SK-N-SH (cell line): ENCODE measurements at regions not wholly inside any gene's neighbourhood (a gene's known extent, or its start where the extent isn't known, plus 50 kb on each side); places are given as distances from the start of the nearest gene placed in this dataset.

Source experiments
- CTCF ChIA-PET: fragments of 300-600, 350-600 bp; formaldehyde crosslinking; extraction: SDS; loops from one replicate; lab custom pipeline; 2021; lab: Yijun Ruan, JAX
- POLR2A ChIA-PET: fragments of 350-600 bp; sonication (Branson Sonifier 250); formaldehyde crosslinking; extraction: SDS; loops from one replicate; lab custom pipeline; 2020; ENCODE audit warnings: antibody characterized with exemption, inconsistent platforms; lab: Yijun Ruan, JAX
- DNase-seq: peaks from one replicate; pipeline ENCODE4 v3.0.0; 2012
- H2AFZ ChIP-seq: fragments of 200-600 bp; sonication (generic); 2 replicates; pipeline ENCODE4 v1.8.1; 2016; ENCODE audit warnings: antibody characterized with exemption, mild to moderate bottlenecking, low read depth
- H3F3A ChIP-seq: fragments of 200-600 bp; sonication (generic); replicated peaks from 2 replicates; pipeline ENCODE3; 2016; ENCODE audit warnings: antibody characterized with exemption, mild to moderate bottlenecking; ENCODE audit not compliant: insufficient read depth
- H3K27ac ChIP-seq, 2 experiments: fragments of 200-500 bp in 1 of 2; fragments of 200-600 bp in 1 of 2; sonication (Bioruptor generic) in 1 of 2; sonication (generic), shearing (Covaris generic) in 1 of 2; 2 replicates each; pipeline versions ENCODE4 v1.5.1 to v1.6.1; 2014 to 2016; ENCODE audit warnings: low read depth in 2 of 2, inconsistent platforms in 1 of 2, low read length in 1 of 2, mild to moderate bottlenecking in 1 of 2, mixed read lengths in 1 of 2
- H3K27me3 ChIP-seq: fragments of 200-600 bp; sonication (generic), shearing (Covaris generic); 2 replicates; pipeline ENCODE4 v1.6.1; 2016; ENCODE audit warnings: mixed run types; ENCODE audit not compliant: insufficient read depth
- H3K36me3 ChIP-seq, 2 experiments: fragments of 200-500 bp in 1 of 2; fragments of 200-600 bp in 1 of 2; sonication (Bioruptor generic) in 1 of 2; sonication (generic) in 1 of 2; replicated peaks in 1 of 2; 2 replicates each; pipeline versions ENCODE3 to v1.5.1; 2014 to 2016; ENCODE audit warnings: low read length in 1 of 2, mild to moderate bottlenecking in 1 of 2; ENCODE audit not compliant: insufficient read depth in 2 of 2, control insufficient read depth in 1 of 2
- H3K4me1 ChIP-seq, 2 experiments: fragments of 200-500 bp in 1 of 2; fragments of 200-600 bp in 1 of 2; sonication (Bioruptor generic) in 1 of 2; sonication (generic), shearing (Covaris generic) in 1 of 2; 2 replicates each; pipeline versions ENCODE4 v1.5.1 to v1.6.1; 2014 to 2016; ENCODE audit warnings: low read depth in 1 of 2, low read length in 1 of 2, mixed run types in 1 of 2; ENCODE audit not compliant: insufficient read depth in 2 of 2, control insufficient read depth in 1 of 2
- H3K4me2 ChIP-seq: fragments of 200-600 bp; sonication (generic), shearing (Covaris generic); 2 replicates; pipeline ENCODE4 v1.6.1; 2017; ENCODE audit warnings: mixed run types
- H3K4me3 ChIP-seq, 2 experiments: fragments of 200-500 bp in 1 of 2; fragments of 200-600 bp in 1 of 2; sonication (Bioruptor generic) in 1 of 2; sonication (generic), shearing (Covaris generic) in 1 of 2; 2 replicates each; pipeline versions ENCODE4 v1.5.1 to v1.8.1; 2014 to 2016; ENCODE audit warnings: low read depth in 2 of 2, inconsistent platforms in 1 of 2, low read length in 1 of 2, mild to moderate bottlenecking in 1 of 2, mixed read lengths in 1 of 2, moderate library complexity in 1 of 2
- H3K79me2 ChIP-seq: fragments of 200-600 bp; sonication (generic); 2 replicates; pipeline ENCODE4 v1.8.1; 2017; ENCODE audit warnings: mild to moderate bottlenecking; ENCODE audit not compliant: insufficient read depth
- H3K9ac ChIP-seq: fragments of 200-600 bp; sonication (generic); 2 replicates; pipeline ENCODE4 v1.6.1; 2017; ENCODE audit warnings: mixed run types
- H3K9me2 ChIP-seq: fragments of 200-600 bp; sonication (generic); 2 replicates; pipeline ENCODE4 v1.6.1; 2017; ENCODE audit warnings: mixed run types
- H3K9me3 ChIP-seq: fragments of 200-600 bp; sonication (generic); 2 replicates; pipeline ENCODE4 v1.6.1; 2017; ENCODE audit warnings: mixed run types, mild to moderate bottlenecking, moderate library complexity
- H4K20me1 ChIP-seq: fragments of 200-600 bp; sonication (generic); 2 replicates; pipeline ENCODE4 v1.6.1; 2017; ENCODE audit warnings: mild to moderate bottlenecking, mixed run types; ENCODE audit not compliant: insufficient read depth
- ELF1 ChIP-seq: IDR thresholded peaks from 2 replicates; pipeline ENCODE4 v1.4.0; 2012
- EP300 ChIP-seq, 2 experiments: IDR thresholded peaks; 2 replicates each; pipeline versions ENCODE4 v1.4.0 to v1.6.1; 2012; ENCODE audit warnings: borderline replicate concordance in 1 of 2, low read depth in 1 of 2, low read length in 1 of 2
- FOSL2 ChIP-seq: IDR thresholded peaks from 2 replicates; pipeline ENCODE4 v1.4.0; 2012; ENCODE audit warnings: low read depth, mild to moderate bottlenecking, moderate library complexity, borderline replicate concordance
- GABPA ChIP-seq: IDR thresholded peaks from 2 replicates; pipeline ENCODE4 v1.4.0; 2012; ENCODE audit warnings: low read depth, mild to moderate bottlenecking
- JUND ChIP-seq: IDR thresholded peaks from 2 replicates; pipeline ENCODE4 v1.4.0; 2012
- MEF2A ChIP-seq: IDR thresholded peaks from 2 replicates; pipeline ENCODE4 v1.4.0; 2012; ENCODE audit warnings: low read depth, borderline replicate concordance
- NFIC ChIP-seq: IDR thresholded peaks from 2 replicates; pipeline ENCODE4 v1.4.0; 2012; ENCODE audit warnings: borderline replicate concordance
- RAD21 ChIP-seq: IDR thresholded peaks from 2 replicates; pipeline ENCODE4 v1.6.1; 2012; ENCODE audit warnings: mild to moderate bottlenecking, low read length
- SIN3A ChIP-seq: IDR thresholded peaks from 2 replicates; pipeline ENCODE4 v1.6.1; 2012; ENCODE audit warnings: low read depth, mild to moderate bottlenecking, low read length, moderate library complexity, borderline replicate concordance
- TCF12 ChIP-seq: IDR thresholded peaks from 2 replicates; pipeline ENCODE4 v1.4.0; 2012
- TEAD4 ChIP-seq: IDR thresholded peaks from 2 replicates; pipeline ENCODE4 v1.4.0; 2012; ENCODE audit warnings: mild to moderate bottlenecking, borderline replicate concordance; ENCODE audit not compliant: insufficient read depth
- WGBS: methylation state at CpG from one replicate; pipeline ENCODE4 v1.1.6; 2017; ENCODE audit warnings: low lambda C conversion rate; 5-methylcytosine and 5-hydroxymethylcytosine counted together
- TF ChIP-seq, protein P1 (sequence below): IDR thresholded peaks from 2 replicates; pipeline ENCODE4 v1.4.0; 2012; ENCODE audit warnings: low read depth, borderline replicate concordance
- TF ChIP-seq, protein P2 (sequence below): IDR thresholded peaks from 2 replicates; pipeline ENCODE4; 2012
- TF ChIP-seq, protein P3 (sequence below): IDR thresholded peaks from 2 replicates; pipeline ENCODE4 v1.4.0; 2012; ENCODE audit warnings: low read depth, borderline replicate concordance
- TF ChIP-seq, protein P4 (sequence below): IDR thresholded peaks from 2 replicates; pipeline ENCODE4 v1.6.1; 2012; ENCODE audit warnings: mild to moderate bottlenecking, low read depth, low read length, moderate library complexity
- TF ChIP-seq, protein P5 (sequence below): IDR thresholded peaks from 2 replicates; pipeline ENCODE4 v1.4.0; 2012; ENCODE audit warnings: low read depth
- TF ChIP-seq, protein P6 (sequence below): fragments of 150-350 bp; IDR thresholded peaks from 2 replicates; pipeline ENCODE4 v1.6.1; 2016; ENCODE audit warnings: mild to moderate bottlenecking, low read depth, low read length
- TF ChIP-seq, protein P7 (sequence below): fragments of 150-350 bp; IDR thresholded peaks from 2 replicates; pipeline ENCODE4 v1.6.1; 2017; ENCODE audit warnings: antibody characterized with exemption, low read length, low read depth, borderline replicate concordance

DNA sequence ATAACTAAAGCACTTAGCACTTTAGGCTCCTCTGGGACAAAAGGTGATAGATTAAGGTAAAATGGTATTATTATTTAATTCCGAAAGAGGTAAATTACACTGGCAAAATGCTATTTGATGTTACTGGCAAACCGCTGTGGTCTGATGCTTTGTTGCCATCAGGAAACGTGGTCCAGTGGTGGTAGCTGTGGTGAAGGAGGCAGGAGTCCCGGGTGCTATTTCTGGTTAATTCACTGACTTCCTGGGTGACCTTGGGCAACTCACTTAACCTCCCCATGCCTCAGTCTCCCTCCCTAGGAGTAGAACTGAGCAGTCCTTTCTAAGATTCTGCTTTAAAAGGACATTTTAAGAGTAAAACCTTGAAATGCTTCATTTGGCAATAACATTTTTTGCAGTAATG lies 233.4 kb downstream of the ZPLD1 start:
- no peaks in the 10 kb centered on the region for H3K27me3 ChIP-seq
- no peaks in the 10 kb centered on the region for H4K20me1 ChIP-seq
- no peak overlapping the region for H3K4me3 ChIP-seq
- H3K4me2 ChIP-seq, result no peak overlapping the region
- peaks cover 0 to under 1% of the 10 kb centered on the region in 2 experiments; a peak in 1 of 4 replicates for H3K4me1 ChIP-seq
- no peaks in the 10 kb centered on the region for H3K9me2 ChIP-seq
- no peaks in the 10 kb centered on the region for H3K9me3 ChIP-seq
- H3K9ac ChIP-seq, result no peak overlapping the region
- no peaks in the 10 kb centered on the region for H3K36me3 ChIP-seq
- no peak overlapping the region for H3K27ac ChIP-seq
- ChIA-PET POLR2A (no interaction called here), CTCF (interaction anchor here (1.1 kb wide), 1 partner anchor 442 kb away, joined by 3 read pairs; no protein-coding TSS in a partner anchor)
- no peak for TF ChIP-seq TCF12
- TF ChIP-seq MEF2A, result no peak
- no peak for TF ChIP-seq SIN3A
- TF ChIP-seq, protein P1, sequence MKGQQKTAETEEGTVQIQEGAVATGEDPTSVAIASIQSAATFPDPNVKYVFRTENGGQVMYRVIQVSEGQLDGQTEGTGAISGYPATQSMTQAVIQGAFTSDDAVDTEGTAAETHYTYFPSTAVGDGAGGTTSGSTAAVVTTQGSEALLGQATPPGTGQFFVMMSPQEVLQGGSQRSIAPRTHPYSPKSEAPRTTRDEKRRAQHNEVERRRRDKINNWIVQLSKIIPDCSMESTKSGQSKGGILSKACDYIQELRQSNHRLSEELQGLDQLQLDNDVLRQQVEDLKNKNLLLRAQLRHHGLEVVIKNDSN, result no peak
- no peak for TF ChIP-seq ELF1
- TF ChIP-seq NFIC, result no peak
- TF ChIP-seq, protein P2, sequence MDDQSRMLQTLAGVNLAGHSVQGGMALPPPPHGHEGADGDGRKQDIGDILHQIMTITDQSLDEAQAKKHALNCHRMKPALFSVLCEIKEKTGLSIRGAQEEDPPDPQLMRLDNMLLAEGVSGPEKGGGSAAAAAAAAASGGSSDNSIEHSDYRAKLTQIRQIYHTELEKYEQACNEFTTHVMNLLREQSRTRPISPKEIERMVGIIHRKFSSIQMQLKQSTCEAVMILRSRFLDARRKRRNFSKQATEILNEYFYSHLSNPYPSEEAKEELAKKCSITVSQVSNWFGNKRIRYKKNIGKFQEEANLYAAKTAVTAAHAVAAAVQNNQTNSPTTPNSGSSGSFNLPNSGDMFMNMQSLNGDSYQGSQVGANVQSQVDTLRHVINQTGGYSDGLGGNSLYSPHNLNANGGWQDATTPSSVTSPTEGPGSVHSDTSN, result no peak
- TF ChIP-seq TEAD4, result no peak
- TF ChIP-seq, protein P3, sequence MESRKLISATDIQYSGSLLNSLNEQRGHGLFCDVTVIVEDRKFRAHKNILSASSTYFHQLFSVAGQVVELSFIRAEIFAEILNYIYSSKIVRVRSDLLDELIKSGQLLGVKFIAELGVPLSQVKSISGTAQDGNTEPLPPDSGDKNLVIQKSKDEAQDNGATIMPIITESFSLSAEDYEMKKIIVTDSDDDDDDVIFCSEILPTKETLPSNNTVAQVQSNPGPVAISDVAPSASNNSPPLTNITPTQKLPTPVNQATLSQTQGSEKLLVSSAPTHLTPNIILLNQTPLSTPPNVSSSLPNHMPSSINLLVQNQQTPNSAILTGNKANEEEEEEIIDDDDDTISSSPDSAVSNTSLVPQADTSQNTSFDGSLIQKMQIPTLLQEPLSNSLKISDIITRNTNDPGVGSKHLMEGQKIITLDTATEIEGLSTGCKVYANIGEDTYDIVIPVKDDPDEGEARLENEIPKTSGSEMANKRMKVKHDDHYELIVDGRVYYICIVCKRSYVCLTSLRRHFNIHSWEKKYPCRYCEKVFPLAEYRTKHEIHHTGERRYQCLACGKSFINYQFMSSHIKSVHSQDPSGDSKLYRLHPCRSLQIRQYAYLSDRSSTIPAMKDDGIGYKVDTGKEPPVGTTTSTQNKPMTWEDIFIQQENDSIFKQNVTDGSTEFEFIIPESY, result no peak
- TF ChIP-seq, protein P4, sequence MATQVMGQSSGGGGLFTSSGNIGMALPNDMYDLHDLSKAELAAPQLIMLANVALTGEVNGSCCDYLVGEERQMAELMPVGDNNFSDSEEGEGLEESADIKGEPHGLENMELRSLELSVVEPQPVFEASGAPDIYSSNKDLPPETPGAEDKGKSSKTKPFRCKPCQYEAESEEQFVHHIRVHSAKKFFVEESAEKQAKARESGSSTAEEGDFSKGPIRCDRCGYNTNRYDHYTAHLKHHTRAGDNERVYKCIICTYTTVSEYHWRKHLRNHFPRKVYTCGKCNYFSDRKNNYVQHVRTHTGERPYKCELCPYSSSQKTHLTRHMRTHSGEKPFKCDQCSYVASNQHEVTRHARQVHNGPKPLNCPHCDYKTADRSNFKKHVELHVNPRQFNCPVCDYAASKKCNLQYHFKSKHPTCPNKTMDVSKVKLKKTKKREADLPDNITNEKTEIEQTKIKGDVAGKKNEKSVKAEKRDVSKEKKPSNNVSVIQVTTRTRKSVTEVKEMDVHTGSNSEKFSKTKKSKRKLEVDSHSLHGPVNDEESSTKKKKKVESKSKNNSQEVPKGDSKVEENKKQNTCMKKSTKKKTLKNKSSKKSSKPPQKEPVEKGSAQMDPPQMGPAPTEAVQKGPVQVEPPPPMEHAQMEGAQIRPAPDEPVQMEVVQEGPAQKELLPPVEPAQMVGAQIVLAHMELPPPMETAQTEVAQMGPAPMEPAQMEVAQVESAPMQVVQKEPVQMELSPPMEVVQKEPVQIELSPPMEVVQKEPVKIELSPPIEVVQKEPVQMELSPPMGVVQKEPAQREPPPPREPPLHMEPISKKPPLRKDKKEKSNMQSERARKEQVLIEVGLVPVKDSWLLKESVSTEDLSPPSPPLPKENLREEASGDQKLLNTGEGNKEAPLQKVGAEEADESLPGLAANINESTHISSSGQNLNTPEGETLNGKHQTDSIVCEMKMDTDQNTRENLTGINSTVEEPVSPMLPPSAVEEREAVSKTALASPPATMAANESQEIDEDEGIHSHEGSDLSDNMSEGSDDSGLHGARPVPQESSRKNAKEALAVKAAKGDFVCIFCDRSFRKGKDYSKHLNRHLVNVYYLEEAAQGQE, result no peak
- TF ChIP-seq FOSL2, result no peak
- TF ChIP-seq, protein P5, sequence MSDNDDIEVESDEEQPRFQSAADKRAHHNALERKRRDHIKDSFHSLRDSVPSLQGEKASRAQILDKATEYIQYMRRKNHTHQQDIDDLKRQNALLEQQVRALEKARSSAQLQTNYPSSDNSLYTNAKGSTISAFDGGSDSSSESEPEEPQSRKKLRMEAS, result no peak
- no peak for TF ChIP-seq RAD21
- no peak for TF ChIP-seq JUND
- TF ChIP-seq, protein P6, sequence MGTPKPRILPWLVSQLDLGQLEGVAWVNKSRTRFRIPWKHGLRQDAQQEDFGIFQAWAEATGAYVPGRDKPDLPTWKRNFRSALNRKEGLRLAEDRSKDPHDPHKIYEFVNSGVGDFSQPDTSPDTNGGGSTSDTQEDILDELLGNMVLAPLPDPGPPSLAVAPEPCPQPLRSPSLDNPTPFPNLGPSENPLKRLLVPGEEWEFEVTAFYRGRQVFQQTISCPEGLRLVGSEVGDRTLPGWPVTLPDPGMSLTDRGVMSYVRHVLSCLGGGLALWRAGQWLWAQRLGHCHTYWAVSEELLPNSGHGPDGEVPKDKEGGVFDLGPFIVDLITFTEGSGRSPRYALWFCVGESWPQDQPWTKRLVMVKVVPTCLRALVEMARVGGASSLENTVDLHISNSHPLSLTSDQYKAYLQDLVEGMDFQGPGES, result no peak
- TF ChIP-seq GABPA, result no peak
- TF ChIP-seq EP300 (IDR thresholded peaks at IDR 0.05; ENCODE audit: borderline replicate concordance in 1 of 2, low read depth in 1 of 2, low read length in 1 of 2), result no peak
- TF ChIP-seq, protein P7, sequence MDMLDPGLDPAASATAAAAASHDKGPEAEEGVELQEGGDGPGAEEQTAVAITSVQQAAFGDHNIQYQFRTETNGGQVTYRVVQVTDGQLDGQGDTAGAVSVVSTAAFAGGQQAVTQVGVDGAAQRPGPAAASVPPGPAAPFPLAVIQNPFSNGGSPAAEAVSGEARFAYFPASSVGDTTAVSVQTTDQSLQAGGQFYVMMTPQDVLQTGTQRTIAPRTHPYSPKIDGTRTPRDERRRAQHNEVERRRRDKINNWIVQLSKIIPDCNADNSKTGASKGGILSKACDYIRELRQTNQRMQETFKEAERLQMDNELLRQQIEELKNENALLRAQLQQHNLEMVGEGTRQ, result no peak
- no peaks in the 10 kb centered on the region for H3K79me2 ChIP-seq
- no peaks in the 10 kb centered on the region for H3F3A ChIP-seq
- no peak for DNase-seq
- WGBS, result 64% methylated on average over 4 of the region's 4 CpGs
- H2AFZ ChIP-seq, result no peak overlapping the region
